Cardiac muscle cell (in vitro differentiated cells and primary cell): ENCODE measurements at regions not wholly inside any gene's neighbourhood (a gene's known extent, or its start where the extent isn't known, plus 50 kb on each side); places are given as distances from the start of the nearest gene placed in this dataset.
"Not testable (repeated sequence)": the region's sequence is repeated elsewhere in the genome, so short reads cannot be mapped to it uniquely, and the experiment has no call there.

ENCODE experiments used
- DNase-seq, 2 donors: peaks; one replicate each; pipeline versions ENCODE4 v3.0.0 to v3.0.0-alpha.2; 2010 to 2017; ENCODE audit warnings: low read depth in 1 of 2, low spot score in 1 of 2
- H3K27ac ChIP-seq: fragments of 200-600 bp; sonication (generic); 2 replicates; pipeline ENCODE4 v1.5.1; 2016
- H3K27me3 ChIP-seq: fragments of 200-600 bp; sonication (generic); 2 replicates; pipeline ENCODE4 v1.6.0; 2016; ENCODE audit warnings: control low read depth
- H3K36me3 ChIP-seq: fragments of 200-600 bp; sonication (generic); 2 replicates; pipeline ENCODE4 v1.5.1; 2016; ENCODE audit warnings: control low read depth
- H3K4me1 ChIP-seq: fragments of 200-600 bp; sonication (generic); 2 replicates; pipeline ENCODE4 v1.8.1; 2017; ENCODE audit warnings: low read depth, mild to moderate bottlenecking, mixed run types
- H3K4me3 ChIP-seq: fragments of 200-600 bp; sonication (generic); 2 replicates; pipeline ENCODE4 v1.5.1; 2016; ENCODE audit warnings: mild to moderate bottlenecking
- H3K9me3 ChIP-seq: fragments of 200-600 bp; sonication (generic); 2 replicates; pipeline ENCODE4 v1.5.1; 2017; ENCODE audit warnings: low read depth, mild to moderate bottlenecking, control low read depth
- TF ChIP-seq, protein P1 (sequence below): IDR thresholded peaks from 2 replicates; pipeline ENCODE4 v1.5.1; 2012; ENCODE audit warnings: low read depth, mild to moderate bottlenecking, low read length

DNA sequence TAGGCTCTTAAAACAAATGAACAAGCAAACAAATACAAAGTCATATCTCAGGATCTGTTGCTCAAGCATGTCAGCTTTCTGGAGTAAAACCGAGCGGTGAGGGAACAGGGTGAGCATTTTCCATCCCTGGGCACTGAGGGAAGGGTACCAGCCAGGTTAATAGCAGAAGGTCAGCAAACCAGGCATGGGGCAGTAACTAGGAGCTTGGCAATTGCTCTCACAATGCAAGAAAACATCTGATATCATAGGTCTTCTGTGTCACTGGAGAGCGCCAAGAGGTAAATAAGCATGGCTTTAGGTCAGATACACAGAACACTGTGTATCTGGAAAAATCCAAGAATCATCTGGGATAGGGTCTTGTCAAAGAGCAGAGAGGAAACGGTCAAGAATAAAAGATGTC, 521.7 kb upstream of the AUTS2 start:
- TF ChIP-seq, protein P1, sequence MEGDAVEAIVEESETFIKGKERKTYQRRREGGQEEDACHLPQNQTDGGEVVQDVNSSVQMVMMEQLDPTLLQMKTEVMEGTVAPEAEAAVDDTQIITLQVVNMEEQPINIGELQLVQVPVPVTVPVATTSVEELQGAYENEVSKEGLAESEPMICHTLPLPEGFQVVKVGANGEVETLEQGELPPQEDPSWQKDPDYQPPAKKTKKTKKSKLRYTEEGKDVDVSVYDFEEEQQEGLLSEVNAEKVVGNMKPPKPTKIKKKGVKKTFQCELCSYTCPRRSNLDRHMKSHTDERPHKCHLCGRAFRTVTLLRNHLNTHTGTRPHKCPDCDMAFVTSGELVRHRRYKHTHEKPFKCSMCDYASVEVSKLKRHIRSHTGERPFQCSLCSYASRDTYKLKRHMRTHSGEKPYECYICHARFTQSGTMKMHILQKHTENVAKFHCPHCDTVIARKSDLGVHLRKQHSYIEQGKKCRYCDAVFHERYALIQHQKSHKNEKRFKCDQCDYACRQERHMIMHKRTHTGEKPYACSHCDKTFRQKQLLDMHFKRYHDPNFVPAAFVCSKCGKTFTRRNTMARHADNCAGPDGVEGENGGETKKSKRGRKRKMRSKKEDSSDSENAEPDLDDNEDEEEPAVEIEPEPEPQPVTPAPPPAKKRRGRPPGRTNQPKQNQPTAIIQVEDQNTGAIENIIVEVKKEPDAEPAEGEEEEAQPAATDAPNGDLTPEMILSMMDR, result no peak
- Histone ChIP-seq H3K36me3 (no peaks in the 10 kb centered on the region), H3K27ac (no peak overlapping the region), H3K9me3 (no peaks in the 10 kb centered on the region), H3K27me3 (no peaks in the 10 kb centered on the region), H3K4me1 (no peaks in the 10 kb centered on the region), H3K4me3 (no peak overlapping the region)
- no peak for DNase-seq

- Histone ChIP-seq H3K36me3 (no peaks in the 10 kb centered on the region), H3K27ac (no peak overlapping the region), H3K4me3 (no peak overlapping the region), H3K4me1 (no peaks in the 10 kb centered on the region), H3K27me3 (no peaks in the 10 kb centered on the region), H3K9me3 (no peaks in the 10 kb centered on the region)
- peak in 1 of 2 donors; percentile 79 for DNase-seq
- TF ChIP-seq, protein P1, result no peak
Observed at GRCh38 chr7:69078997-69079769, 519.1 kb upstream of the AUTS2 start.

GRCh38 chr7:69087281-69087680, 511.0 kb upstream of the AUTS2 start:
- H3K9me3 ChIP-seq, H3K4me3 ChIP-seq, H3K27me3 ChIP-seq, H3K27ac ChIP-seq, DNase-seq, H3K36me3 ChIP-seq, H3K4me1 ChIP-seq: not testable (repeated sequence)

DNA sequence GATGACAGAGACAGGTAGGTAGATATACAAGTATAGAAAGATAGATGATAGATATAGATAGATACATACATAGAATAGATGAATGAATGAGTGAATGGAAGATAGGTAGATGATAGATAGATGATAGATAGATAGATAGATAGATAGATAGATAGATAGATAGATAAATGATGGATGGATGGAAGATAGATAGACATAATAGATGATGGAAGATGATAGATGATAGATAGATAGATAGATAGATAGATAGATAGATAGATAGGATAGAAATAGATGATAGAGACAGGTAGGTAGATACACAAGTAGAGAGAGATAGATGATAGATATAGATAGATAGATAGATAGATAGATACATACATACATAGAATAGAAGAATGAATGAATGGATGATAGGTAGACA, 510.1 kb upstream of the AUTS2 start:
- DNase-seq, result no peak
- Histone ChIP-seq H3K4me1 (no peaks in the 10 kb centered on the region), H3K27me3 (no peaks in the 10 kb centered on the region), H3K36me3 (no peaks in the 10 kb centered on the region), H3K27ac (no peak overlapping the region), H3K9me3 (no peaks in the 10 kb centered on the region), H3K4me3 (no peak overlapping the region)
- TF ChIP-seq, protein P1, result no peak

DNA sequence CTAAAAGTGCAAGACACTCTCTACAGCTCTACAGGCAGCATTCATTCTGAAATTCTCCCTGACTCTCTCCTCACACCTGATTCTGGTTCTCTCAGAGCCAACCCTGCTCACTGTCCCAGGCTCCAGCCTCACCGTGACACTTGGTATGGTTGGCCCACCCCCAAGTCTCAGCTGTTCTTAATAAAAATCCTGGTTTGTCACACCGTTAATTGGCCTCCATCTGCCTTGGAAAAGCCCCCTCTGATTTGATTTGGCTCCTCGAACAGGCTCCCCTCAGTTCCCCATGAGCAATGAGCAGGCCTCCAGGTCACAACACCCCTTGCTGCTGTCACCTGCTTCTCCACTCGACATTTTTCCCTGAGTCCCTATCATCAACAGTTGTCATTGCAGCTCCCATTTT, 507.3 kb upstream of the AUTS2 start:
- Histone ChIP-seq H3K36me3 (no peaks in the 10 kb centered on the region), H3K27me3 (no peaks in the 10 kb centered on the region), H3K4me3 (no peak overlapping the region), H3K4me1 (no peaks in the 10 kb centered on the region), H3K27ac (no peak overlapping the region), H3K9me3 (no peaks in the 10 kb centered on the region)
- DNase-seq, result no peak
- TF ChIP-seq, protein P1, result no peak

GRCh38 chr7:69091521-69091920, 506.8 kb upstream of the AUTS2 start:
- no peak overlapping the region for H3K4me3 ChIP-seq
- H3K9me3 ChIP-seq, result no peaks in the 10 kb centered on the region
- DNase-seq, result no peak
- H3K36me3 ChIP-seq, result no peaks in the 10 kb centered on the region
- no peak overlapping the region for H3K27ac ChIP-seq
- no peaks in the 10 kb centered on the region for H3K4me1 ChIP-seq
- no peaks in the 10 kb centered on the region for H3K27me3 ChIP-seq
- TF ChIP-seq, protein P1, result no peak
